HFFc6 (cell line): ENCODE measurements at regions not wholly inside any gene's neighbourhood (a gene's known extent, or its start where the extent isn't known, plus 50 kb on each side); places are given as distances from the start of the nearest gene placed in this dataset.

Experiments
- DNase-seq: peaks from one replicate; pipeline ENCODE4 v3.0.0-alpha.2; 2018
- H3K27ac Mint-ChIP-seq: 2 replicates; pipeline ENCODE4 v1.8.0; 2020; ENCODE audit warnings: mild to moderate bottlenecking, mixed read lengths
- H3K27me3 Mint-ChIP-seq: 2 replicates; pipeline ENCODE4 v1.8.0; 2021; ENCODE audit warnings: mild to moderate bottlenecking, moderate library complexity, mixed read lengths; ENCODE audit not compliant: insufficient read depth
- H3K36me3 Mint-ChIP-seq: 2 replicates; pipeline ENCODE4 v1.8.0; 2021; ENCODE audit warnings: low read depth, mixed read lengths
- H3K4me1 Mint-ChIP-seq: 2 replicates; pipeline ENCODE4 v1.8.0; 2020; ENCODE audit warnings: low read depth, mixed read lengths
- H3K4me3 Mint-ChIP-seq: 2 replicates; pipeline ENCODE4 v1.8.0; 2020; ENCODE audit warnings: mild to moderate bottlenecking, moderate library complexity, mixed read lengths
- H3K9me3 Mint-ChIP-seq: 2 replicates; pipeline ENCODE4 v1.8.0; 2020; ENCODE audit warnings: mild to moderate bottlenecking, mixed read lengths
- TF ChIP-seq, protein P1 (sequence below): fragments of 200-600 bp; sonication (generic); IDR thresholded peaks from 2 replicates; pipeline ENCODE4 v1.5.0; 2021; ENCODE audit warnings: antibody characterized with exemption, mild to moderate bottlenecking

DNA sequence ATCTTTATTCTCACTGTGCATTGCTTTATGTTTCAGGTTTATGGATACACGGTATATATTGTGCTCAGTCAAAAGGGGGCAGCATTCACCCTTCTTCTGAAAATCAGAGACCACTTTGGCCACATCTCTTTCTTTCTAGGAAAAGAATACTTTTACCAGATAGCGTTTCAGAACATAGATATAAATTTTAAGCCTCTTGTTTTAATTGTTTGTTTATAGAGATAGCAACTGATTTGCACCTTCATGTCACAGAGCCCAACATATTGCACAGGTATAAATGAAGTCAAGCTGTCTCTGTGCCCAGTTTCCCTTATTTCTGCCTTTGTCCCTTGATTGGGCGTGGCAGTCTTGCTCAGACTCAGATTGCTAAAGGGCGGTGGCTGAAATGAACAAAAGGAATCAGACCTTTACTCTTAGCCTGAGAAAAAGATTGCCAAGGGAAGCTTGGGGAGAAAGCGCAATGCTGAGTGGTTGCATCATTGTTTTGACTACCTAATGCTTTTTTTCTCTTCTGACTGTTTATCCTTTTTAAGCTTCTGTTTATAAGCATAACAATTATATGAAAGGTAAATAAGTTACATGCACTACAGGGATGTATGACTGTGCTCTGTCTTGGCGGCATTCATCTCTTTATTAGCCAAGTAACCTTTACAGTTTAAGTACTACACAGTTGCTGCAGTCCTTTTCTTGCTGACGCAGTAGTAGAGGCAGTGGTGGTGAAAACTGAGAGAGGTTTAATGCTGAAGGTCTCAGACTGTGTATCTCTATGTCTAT, 70.8 kb upstream of the ZBTB20 start:
- TF ChIP-seq, protein P1, sequence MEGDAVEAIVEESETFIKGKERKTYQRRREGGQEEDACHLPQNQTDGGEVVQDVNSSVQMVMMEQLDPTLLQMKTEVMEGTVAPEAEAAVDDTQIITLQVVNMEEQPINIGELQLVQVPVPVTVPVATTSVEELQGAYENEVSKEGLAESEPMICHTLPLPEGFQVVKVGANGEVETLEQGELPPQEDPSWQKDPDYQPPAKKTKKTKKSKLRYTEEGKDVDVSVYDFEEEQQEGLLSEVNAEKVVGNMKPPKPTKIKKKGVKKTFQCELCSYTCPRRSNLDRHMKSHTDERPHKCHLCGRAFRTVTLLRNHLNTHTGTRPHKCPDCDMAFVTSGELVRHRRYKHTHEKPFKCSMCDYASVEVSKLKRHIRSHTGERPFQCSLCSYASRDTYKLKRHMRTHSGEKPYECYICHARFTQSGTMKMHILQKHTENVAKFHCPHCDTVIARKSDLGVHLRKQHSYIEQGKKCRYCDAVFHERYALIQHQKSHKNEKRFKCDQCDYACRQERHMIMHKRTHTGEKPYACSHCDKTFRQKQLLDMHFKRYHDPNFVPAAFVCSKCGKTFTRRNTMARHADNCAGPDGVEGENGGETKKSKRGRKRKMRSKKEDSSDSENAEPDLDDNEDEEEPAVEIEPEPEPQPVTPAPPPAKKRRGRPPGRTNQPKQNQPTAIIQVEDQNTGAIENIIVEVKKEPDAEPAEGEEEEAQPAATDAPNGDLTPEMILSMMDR = peak; percentile 90
- Mint-ChIP-seq H3K9me3 (no peaks in the 10 kb centered on the region), H3K27me3 (no peaks in the 10 kb centered on the region), H3K4me1 (peaks cover 19% of the 10 kb centered on the region), H3K36me3 (no peaks in the 10 kb centered on the region), H3K4me3 (peak overlapping the region; percentile 65), H3K27ac (peak overlapping the region; percentile 28; the same call in 1 of the 2 replicates)
- DNase-seq = peak; percentile 67

DNA sequence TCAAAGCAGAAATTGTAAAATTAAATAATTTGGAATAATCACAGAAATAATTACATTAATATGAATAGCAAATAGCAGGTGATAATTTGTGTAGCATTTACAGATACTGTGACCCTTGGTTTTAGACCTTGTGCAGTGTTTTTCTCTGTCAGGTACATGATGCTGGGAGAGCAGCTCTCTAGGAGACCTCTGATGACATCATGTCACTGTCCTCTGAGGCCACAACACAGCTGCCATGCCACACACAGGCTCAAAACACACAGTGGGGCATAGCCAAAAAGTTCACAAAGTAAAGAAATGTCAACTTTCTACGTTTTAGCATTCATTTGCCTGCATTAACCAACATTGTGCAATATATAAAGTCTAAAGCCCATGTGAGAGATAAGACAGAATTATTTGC, 71.8 kb upstream of the ZBTB20 start:
- no peaks in the 10 kb centered on the region for H3K9me3 Mint-ChIP-seq
- no peak for DNase-seq
- TF ChIP-seq, protein P1 = no peak
- no peak overlapping the region for H3K4me3 Mint-ChIP-seq
- no peak overlapping the region for H3K27ac Mint-ChIP-seq
- H3K27me3 Mint-ChIP-seq = no peaks in the 10 kb centered on the region
- H3K4me1 Mint-ChIP-seq = peaks cover 19% of the 10 kb centered on the region
- H3K36me3 Mint-ChIP-seq = no peaks in the 10 kb centered on the region

GRCh38 chr3:115224687-115225086, 77.6 kb upstream of the ZBTB20 start:
- TF ChIP-seq, protein P1 = no peak
- Mint-ChIP-seq H3K4me3 (no peak overlapping the region), H3K27ac (no peak overlapping the region), H3K36me3 (peaks cover 16% of the 10 kb centered on the region; the same call in 1 of the 2 replicates), H3K9me3 (no peaks in the 10 kb centered on the region), H3K4me1 (peaks cover 42% of the 10 kb centered on the region), H3K27me3 (peaks cover 2% of the 10 kb centered on the region; the same call in 1 of the 2 replicates)
- no peak for DNase-seq

- Mint-ChIP-seq H3K4me3 (peak overlapping the region; percentile 58; the same call in 1 of the 2 replicates), H3K27ac (peak overlapping the region; percentile 91), H3K9me3 (no peaks in the 10 kb centered on the region), H3K4me1 (peaks cover 49% of the 10 kb centered on the region), H3K27me3 (peaks cover 2% of the 10 kb centered on the region; the same call in 1 of the 2 replicates), H3K36me3 (peaks cover 16% of the 10 kb centered on the region; the same call in 1 of the 2 replicates)
- DNase-seq = no peak
- TF ChIP-seq, protein P1 = no peak
Measured at GRCh38 chr3:115226844-115227445, 79.9 kb upstream of the ZBTB20 start.

- H3K27ac Mint-ChIP-seq = peak overlapping the region; percentile 91
- peak; percentile 71 for DNase-seq
- TF ChIP-seq, protein P1 = no peak
- peaks cover 16% of the 10 kb centered on the region; the same call in 1 of the 2 replicates for H3K36me3 Mint-ChIP-seq
- H3K9me3 Mint-ChIP-seq = no peaks in the 10 kb centered on the region
- H3K27me3 Mint-ChIP-seq = peaks cover 2% of the 10 kb centered on the region; the same call in 1 of the 2 replicates
- peak overlapping the region; percentile 58; the same call in 1 of the 2 replicates for H3K4me3 Mint-ChIP-seq
- H3K4me1 Mint-ChIP-seq = peaks cover 54% of the 10 kb centered on the region
Measured at GRCh38 chr3:115227461-115227860, 80.4 kb upstream of the ZBTB20 start.
